ENCODE measurements at regions not wholly inside any gene's neighbourhood (a gene's known extent, or its start where the extent isn't known, plus 50 kb on each side); places are given as distances from the start of the nearest gene placed in this dataset.
A peak's percentile ranks its signal among the peaks of the same experiment; 100 is the strongest.
"Not testable (repeated sequence)": the region's sequence is repeated elsewhere in the genome, so short reads cannot be mapped to it uniquely, and the experiment has no call there.

GRCh38 chr5:124796495-124796894, 50.1 kb upstream of the ZNF608 start:
- DNase-seq = no peak

- DNase-seq = no peak
Measured at GRCh38 chr5:124797665-124798087, 51.2 kb upstream of the ZNF608 start.

GRCh38 chr5:124798890-124799289, 52.5 kb upstream of the ZNF608 start:
- no peak for DNase-seq

- no peak for DNase-seq
Measured at GRCh38 chr5:124801551-124801950, 55.1 kb upstream of the ZNF608 start.

GRCh38 chr5:124803617-124804323, 57.3 kb upstream of the ZNF608 start:
- no peak for DNase-seq

GRCh38 chr5:124806026-124806372, 59.6 kb upstream of the ZNF608 start:
- DNase-seq = no peak

GRCh38 chr5:124806373-124807077, 60.1 kb upstream of the ZNF608 start:
- peak; percentile 58 for DNase-seq

GRCh38 chr5:124808842-124809268, 62.4 kb upstream of the ZNF608 start:
- no peak for DNase-seq

- no peak for DNase-seq
Measured at GRCh38 chr5:124810396-124811006, 64.1 kb upstream of the ZNF608 start.

- DNase-seq = no peak
Measured at GRCh38 chr5:124812771-124813358, 66.4 kb upstream of the ZNF608 start.

GRCh38 chr5:124816381-124816780, 69.9 kb upstream of the ZNF608 start:
- DNase-seq = no peak

- no peak for DNase-seq
Measured at GRCh38 chr5:124819201-124819600, 72.8 kb upstream of the ZNF608 start.

GRCh38 chr5:124822647-124823046, 76.2 kb upstream of the ZNF608 start:
- no peak for DNase-seq

- DNase-seq = no peak
Measured at GRCh38 chr5:124823380-124823779, 76.9 kb upstream of the ZNF608 start.

GRCh38 chr5:124824637-124825158, 78.3 kb upstream of the ZNF608 start:
- DNase-seq = peak; percentile 41

GRCh38 chr5:124825250-124825982, 79.0 kb upstream of the ZNF608 start:
- DNase-seq = no peak

GRCh38 chr5:124825983-124826337, 79.5 kb upstream of the ZNF608 start:
- no peak for DNase-seq

GRCh38 chr5:124828731-124829234, 82.3 kb upstream of the ZNF608 start:
- DNase-seq = no peak

- DNase-seq = no peak
Measured at GRCh38 chr5:124831687-124832240, 85.3 kb upstream of the ZNF608 start.

GRCh38 chr5:124832510-124832909, 86.1 kb upstream of the ZNF608 start:
- DNase-seq = no peak

- DNase-seq = not testable (repeated sequence)
Measured at GRCh38 chr5:124836314-124836713, 89.9 kb upstream of the ZNF608 start.

GRCh38 chr5:124839371-124839998, 93.0 kb upstream of the ZNF608 start:
- DNase-seq = peak; percentile 13
